CD4-positive, alpha-beta T cell treated with Interleukin-1 beta for 1 hour (primary cell): ENCODE measurements at regions not wholly inside any gene's neighbourhood (a gene's known extent, or its start where the extent isn't known, plus 50 kb on each side); places are given as distances from the start of the nearest gene placed in this dataset.
"Not testable (repeated sequence)": the region's sequence is repeated elsewhere in the genome, so short reads cannot be mapped to it uniquely, and the experiment has no call there.

Source experiments
- DNase-seq, 2 donors: peaks; one replicate each; pipeline ENCODE4 v3.0.0-alpha.2; 2020 to 2022

GRCh38 chr12:129959889-129960288 lies 56.1 kb upstream of the TMEM132D start:
- no peak for DNase-seq

- no peak for DNase-seq
Observed at GRCh38 chr12:129961091-129961490, 57.3 kb upstream of the TMEM132D start.

- no peak for DNase-seq
Observed at GRCh38 chr12:129961856-129962255, 58.0 kb upstream of the TMEM132D start.

GRCh38 chr12:129964300-129964699 lies 60.5 kb upstream of the TMEM132D start:
- DNase-seq = no peak

GRCh38 chr12:129964826-129965457 lies 61.1 kb upstream of the TMEM132D start:
- DNase-seq = no peak

- no peak for DNase-seq
Observed at GRCh38 chr12:129966146-129966995, 62.5 kb upstream of the TMEM132D start.

- no peak for DNase-seq
Observed at GRCh38 chr12:129971721-129972120, 67.9 kb upstream of the TMEM132D start.

- no peak for DNase-seq
Observed at GRCh38 chr12:129973236-129973961, 69.6 kb upstream of the TMEM132D start.

GRCh38 chr12:129984106-129984505 lies 80.3 kb upstream of the TMEM132D start:
- DNase-seq = no peak

- no peak for DNase-seq
Observed at GRCh38 chr12:129987841-129988240, 84.0 kb upstream of the TMEM132D start.

- no peak for DNase-seq
Observed at GRCh38 chr12:129994634-129995033, 90.8 kb upstream of the TMEM132D start.

- DNase-seq = no peak
Observed at GRCh38 chr12:129997239-129997638, 93.4 kb upstream of the TMEM132D start.

- not testable (repeated sequence) for DNase-seq
Observed at GRCh38 chr12:130004310-130004877, 100.6 kb upstream of the TMEM132D start.

GRCh38 chr12:130007771-130008170 lies 103.9 kb upstream of the TMEM132D start:
- DNase-seq = no peak

GRCh38 chr12:130008241-130008640 lies 104.4 kb upstream of the TMEM132D start:
- no peak for DNase-seq

- no peak for DNase-seq
Observed at GRCh38 chr12:130009961-130010360, 106.1 kb upstream of the TMEM132D start.

- no peak for DNase-seq
Observed at GRCh38 chr12:130011611-130012385, 108.0 kb upstream of the TMEM132D start.

- no peak for DNase-seq
Observed at GRCh38 chr12:130013771-130014484, 110.1 kb upstream of the TMEM132D start.

- no peak for DNase-seq
Observed at GRCh38 chr12:130014485-130014807, 110.6 kb upstream of the TMEM132D start.

- no peak for DNase-seq
Observed at GRCh38 chr12:130016194-130016593, 112.4 kb upstream of the TMEM132D start.

- no peak for DNase-seq
Observed at GRCh38 chr12:130016986-130017385, 113.2 kb upstream of the TMEM132D start.
